H1 (cell line): ENCODE measurements at regions not wholly inside any gene's neighbourhood (a gene's known extent, or its start where the extent isn't known, plus 50 kb on each side); places are given as distances from the start of the nearest gene placed in this dataset.

ENCODE experiments used
- ASH2L ChIP-seq: fragments of 200-600, 300-600 bp; sonication (generic); IDR thresholded peaks from one replicate; pipeline ENCODE4 v1.7.1; 2017; ENCODE audit warnings: low read length
- EZH2 ChIP-seq: fragments of 200-600 bp; sonication (generic); IDR thresholded peaks from 2 replicates; pipeline ENCODE4 v1.7.1; 2012; ENCODE audit warnings: low read depth, mild to moderate bottlenecking, moderate library complexity, low read length, inconsistent platforms; ENCODE audit not compliant: severe bottlenecking
- GTF2F1 ChIP-seq: IDR thresholded peaks from 2 replicates; pipeline ENCODE4 v1.6.1; 2012; ENCODE audit warnings: low read depth, low read length, improper control_type of control experiment, borderline replicate concordance
- YY1 ChIP-seq: IDR thresholded peaks from 2 replicates; pipeline ENCODE4 v1.6.1; 2011; ENCODE audit warnings: low read depth, mild to moderate bottlenecking, low read length
- TF ChIP-seq, protein P1 (sequence below): fragments of 300-600 bp; sonication (generic); IDR thresholded peaks from 2 replicates; pipeline ENCODE4 v1.7.1; 2012; ENCODE audit warnings: low read length, moderate library complexity, mild to moderate bottlenecking, inconsistent platforms; ENCODE audit not compliant: insufficient replicate concordance

DNA sequence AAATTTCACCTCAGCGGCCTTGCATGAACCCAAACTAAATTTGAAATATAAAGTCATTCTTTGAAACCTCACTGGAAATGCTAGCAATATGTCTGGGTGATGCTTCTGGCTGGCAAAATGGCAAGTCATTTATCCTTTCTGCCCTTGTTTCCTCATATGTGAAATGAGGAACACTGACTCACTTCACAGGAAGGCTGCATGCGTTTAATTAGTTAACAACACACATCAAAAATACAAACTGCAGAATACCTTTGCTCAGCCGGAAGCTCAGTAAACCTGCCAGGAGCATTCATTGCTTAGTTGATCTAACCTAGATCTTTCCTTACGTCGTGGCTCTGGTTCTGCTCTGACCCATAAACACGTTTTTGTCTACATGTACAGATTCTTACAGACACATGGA, 214.2 kb upstream of the ACVR2A start (continued):
- TF ChIP-seq, protein P1, sequence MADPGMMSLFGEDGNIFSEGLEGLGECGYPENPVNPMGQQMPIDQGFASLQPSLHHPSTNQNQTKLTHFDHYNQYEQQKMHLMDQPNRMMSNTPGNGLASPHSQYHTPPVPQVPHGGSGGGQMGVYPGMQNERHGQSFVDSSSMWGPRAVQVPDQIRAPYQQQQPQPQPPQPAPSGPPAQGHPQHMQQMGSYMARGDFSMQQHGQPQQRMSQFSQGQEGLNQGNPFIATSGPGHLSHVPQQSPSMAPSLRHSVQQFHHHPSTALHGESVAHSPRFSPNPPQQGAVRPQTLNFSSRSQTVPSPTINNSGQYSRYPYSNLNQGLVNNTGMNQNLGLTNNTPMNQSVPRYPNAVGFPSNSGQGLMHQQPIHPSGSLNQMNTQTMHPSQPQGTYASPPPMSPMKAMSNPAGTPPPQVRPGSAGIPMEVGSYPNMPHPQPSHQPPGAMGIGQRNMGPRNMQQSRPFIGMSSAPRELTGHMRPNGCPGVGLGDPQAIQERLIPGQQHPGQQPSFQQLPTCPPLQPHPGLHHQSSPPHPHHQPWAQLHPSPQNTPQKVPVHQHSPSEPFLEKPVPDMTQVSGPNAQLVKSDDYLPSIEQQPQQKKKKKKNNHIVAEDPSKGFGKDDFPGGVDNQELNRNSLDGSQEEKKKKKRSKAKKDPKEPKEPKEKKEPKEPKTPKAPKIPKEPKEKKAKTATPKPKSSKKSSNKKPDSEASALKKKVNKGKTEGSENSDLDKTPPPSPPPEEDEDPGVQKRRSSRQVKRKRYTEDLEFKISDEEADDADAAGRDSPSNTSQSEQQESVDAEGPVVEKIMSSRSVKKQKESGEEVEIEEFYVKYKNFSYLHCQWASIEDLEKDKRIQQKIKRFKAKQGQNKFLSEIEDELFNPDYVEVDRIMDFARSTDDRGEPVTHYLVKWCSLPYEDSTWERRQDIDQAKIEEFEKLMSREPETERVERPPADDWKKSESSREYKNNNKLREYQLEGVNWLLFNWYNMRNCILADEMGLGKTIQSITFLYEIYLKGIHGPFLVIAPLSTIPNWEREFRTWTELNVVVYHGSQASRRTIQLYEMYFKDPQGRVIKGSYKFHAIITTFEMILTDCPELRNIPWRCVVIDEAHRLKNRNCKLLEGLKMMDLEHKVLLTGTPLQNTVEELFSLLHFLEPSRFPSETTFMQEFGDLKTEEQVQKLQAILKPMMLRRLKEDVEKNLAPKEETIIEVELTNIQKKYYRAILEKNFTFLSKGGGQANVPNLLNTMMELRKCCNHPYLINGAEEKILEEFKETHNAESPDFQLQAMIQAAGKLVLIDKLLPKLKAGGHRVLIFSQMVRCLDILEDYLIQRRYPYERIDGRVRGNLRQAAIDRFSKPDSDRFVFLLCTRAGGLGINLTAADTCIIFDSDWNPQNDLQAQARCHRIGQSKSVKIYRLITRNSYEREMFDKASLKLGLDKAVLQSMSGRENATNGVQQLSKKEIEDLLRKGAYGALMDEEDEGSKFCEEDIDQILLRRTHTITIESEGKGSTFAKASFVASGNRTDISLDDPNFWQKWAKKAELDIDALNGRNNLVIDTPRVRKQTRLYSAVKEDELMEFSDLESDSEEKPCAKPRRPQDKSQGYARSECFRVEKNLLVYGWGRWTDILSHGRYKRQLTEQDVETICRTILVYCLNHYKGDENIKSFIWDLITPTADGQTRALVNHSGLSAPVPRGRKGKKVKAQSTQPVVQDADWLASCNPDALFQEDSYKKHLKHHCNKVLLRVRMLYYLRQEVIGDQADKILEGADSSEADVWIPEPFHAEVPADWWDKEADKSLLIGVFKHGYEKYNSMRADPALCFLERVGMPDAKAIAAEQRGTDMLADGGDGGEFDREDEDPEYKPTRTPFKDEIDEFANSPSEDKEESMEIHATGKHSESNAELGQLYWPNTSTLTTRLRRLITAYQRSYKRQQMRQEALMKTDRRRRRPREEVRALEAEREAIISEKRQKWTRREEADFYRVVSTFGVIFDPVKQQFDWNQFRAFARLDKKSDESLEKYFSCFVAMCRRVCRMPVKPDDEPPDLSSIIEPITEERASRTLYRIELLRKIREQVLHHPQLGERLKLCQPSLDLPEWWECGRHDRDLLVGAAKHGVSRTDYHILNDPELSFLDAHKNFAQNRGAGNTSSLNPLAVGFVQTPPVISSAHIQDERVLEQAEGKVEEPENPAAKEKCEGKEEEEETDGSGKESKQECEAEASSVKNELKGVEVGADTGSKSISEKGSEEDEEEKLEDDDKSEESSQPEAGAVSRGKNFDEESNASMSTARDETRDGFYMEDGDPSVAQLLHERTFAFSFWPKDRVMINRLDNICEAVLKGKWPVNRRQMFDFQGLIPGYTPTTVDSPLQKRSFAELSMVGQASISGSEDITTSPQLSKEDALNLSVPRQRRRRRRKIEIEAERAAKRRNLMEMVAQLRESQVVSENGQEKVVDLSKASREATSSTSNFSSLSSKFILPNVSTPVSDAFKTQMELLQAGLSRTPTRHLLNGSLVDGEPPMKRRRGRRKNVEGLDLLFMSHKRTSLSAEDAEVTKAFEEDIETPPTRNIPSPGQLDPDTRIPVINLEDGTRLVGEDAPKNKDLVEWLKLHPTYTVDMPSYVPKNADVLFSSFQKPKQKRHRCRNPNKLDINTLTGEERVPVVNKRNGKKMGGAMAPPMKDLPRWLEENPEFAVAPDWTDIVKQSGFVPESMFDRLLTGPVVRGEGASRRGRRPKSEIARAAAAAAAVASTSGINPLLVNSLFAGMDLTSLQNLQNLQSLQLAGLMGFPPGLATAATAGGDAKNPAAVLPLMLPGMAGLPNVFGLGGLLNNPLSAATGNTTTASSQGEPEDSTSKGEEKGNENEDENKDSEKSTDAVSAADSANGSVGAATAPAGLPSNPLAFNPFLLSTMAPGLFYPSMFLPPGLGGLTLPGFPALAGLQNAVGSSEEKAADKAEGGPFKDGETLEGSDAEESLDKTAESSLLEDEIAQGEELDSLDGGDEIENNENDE: no peak
- TF ChIP-seq GTF2F1 (no peak), ASH2L (no peak), YY1 (no peak), EZH2 (no peak)
- TF ChIP-seq, all 59 proteins: peak for 0
